HG03520 (cell line): ENCODE measurements at regions not wholly inside any gene's neighbourhood (a gene's known extent, or its start where the extent isn't known, plus 50 kb on each side); places are given as distances from the start of the nearest gene placed in this dataset.
"Not testable (repeated sequence)": the region's sequence is repeated elsewhere in the genome, so short reads cannot be mapped to it uniquely, and the experiment has no call there.

Source experiments
- ATAC-seq: cut with Tn5 transposase; IDR thresholded peaks from one replicate; pipeline ENCODE4 v1.9.1; 2021; ENCODE audit warnings: mild to moderate bottlenecking, moderate library complexity; ENCODE audit not compliant: unreplicated experiment

DNA sequence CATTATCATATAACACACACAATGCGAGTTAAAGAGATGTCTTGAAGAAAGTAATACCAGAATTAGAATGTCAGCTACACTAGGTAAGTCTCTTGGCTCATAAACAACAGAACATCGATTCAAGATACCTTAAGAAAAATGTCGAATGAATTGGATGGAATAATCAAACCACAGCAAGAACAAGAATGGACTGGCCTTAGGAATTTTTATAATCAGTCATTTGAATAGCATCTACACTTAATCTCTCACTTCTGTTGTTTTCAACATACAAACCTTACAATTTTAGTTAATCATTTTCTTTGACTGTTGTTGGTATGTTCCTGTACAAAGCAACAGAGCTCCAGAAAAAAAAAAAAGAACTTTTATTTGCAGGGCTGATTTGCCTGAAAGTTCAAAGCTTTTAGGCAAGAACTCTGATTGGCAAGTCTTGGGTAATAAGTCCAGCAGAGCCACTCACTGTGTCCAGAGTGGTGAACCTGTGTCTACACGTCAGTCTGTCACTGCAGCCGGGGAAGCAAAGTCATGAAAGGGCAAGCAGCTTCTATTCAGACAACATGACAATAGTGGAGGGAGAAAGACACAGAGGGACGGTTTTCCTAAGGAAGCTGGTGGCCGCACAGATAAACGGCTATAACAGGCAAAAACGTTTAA, 1026.1 kb upstream of the MIR17HG start:
- no peak for ATAC-seq

- no peak for ATAC-seq
Observed at GRCh38 chr13:90329641-90330040, 1017.8 kb upstream of the MIR17HG start.

GRCh38 chr13:90331974-90332373, 1015.5 kb upstream of the MIR17HG start:
- ATAC-seq: no peak

DNA sequence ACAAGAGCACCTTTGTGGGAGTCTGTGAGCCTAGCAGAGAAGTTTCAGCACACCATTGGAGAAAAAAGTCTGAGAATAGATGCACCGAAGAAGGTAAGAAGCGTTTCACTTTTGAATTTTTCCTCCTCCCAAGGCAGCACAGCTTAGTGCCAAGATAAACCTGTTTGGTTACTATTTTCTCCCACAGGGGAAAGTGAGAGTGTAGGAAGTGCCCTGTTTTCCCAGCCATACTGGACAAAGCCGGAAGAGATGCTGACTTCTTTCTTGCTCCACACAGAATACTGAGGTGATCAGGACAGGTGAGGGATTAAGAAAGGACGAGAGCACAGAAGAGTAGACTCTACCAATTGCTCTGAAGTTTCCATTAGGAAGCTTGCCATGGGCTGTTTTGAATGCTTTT, 1011.0 kb upstream of the MIR17HG start:
- no peak for ATAC-seq

- not testable (repeated sequence) for ATAC-seq
Observed at GRCh38 chr13:90341348-90341747, 1006.1 kb upstream of the MIR17HG start.

DNA sequence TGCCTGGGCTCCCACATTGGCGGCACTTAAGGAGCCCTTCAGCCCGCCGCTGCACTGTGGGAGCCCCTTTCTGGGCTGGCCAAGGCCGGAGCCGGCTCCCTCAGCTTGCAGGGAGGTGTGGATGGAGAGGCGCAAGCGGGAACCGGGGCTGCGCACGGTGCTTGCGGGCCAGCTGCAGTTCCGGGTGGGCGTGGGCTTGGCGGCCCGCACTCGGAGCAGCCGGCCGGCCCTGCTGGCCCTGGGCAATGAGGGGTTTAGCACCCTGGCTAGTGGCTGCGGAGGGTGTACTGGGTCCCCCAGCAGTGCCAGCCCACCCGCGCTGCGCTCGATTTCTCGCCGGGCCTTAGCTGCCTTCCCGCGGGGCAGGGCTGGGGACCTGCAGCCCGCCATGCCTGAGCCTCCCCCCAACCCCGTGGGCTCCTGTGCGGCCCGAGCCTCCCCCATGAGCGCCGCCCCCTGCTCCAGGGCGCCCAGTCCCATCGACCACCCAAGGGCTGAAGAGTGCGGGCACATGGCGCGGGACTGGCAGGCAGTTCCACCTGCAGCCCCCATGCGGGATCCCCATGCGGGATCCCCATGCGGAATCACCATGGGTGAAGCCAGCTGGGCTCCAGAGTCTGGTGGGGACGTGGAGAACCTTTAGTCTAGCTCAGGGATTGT, 998.9 kb upstream of the MIR17HG start:
- ATAC-seq: not testable (repeated sequence)

DNA sequence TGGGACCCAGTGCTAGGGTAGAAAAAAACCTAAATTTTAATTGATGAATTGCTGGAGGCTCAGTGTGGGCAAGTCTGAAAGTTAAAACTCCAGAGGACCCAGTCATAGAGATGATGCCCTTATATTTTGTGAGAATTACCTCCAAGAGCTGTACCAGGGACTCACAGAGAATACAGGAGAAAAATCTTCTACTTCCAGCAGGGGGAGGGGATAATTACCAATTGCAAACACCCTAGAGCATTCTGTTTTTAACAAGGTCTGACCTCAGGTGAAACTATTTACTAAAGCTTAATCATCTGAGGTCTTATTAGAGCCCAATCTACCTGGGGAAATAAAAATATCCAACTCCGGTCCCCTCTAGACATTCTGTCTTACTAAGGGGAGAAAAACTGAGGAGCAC, 994.7 kb upstream of the MIR17HG start:
- ATAC-seq: no peak

DNA sequence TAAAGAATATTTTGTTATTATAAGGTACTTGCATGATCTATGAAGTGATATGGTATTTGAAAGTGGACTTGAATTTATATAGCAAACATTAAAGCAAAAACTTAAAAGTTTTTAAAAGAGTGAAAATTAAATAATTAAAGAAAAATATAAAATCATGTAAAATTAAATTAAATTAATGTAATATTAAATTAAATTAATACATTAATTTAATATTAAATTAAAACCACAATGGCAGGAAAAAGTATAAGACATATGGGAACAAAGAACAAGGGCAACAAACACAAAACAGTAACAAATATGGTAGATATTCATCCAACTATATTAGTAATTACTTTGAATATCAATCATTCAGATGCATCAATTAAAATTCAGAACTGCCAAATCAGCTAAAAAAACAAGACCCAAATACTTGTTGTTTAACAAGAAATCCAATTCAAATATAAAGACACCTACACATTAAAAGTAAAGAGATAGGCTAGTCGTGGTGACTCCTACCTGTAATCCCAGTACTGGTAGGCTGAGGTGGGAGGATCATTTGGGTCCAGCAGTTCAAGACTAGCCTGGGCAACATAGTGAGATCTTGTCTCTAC, 992.2 kb upstream of the MIR17HG start:
- no peak for ATAC-seq

GRCh38 chr13:90360785-90361184, 986.7 kb upstream of the MIR17HG start:
- no peak for ATAC-seq

DNA sequence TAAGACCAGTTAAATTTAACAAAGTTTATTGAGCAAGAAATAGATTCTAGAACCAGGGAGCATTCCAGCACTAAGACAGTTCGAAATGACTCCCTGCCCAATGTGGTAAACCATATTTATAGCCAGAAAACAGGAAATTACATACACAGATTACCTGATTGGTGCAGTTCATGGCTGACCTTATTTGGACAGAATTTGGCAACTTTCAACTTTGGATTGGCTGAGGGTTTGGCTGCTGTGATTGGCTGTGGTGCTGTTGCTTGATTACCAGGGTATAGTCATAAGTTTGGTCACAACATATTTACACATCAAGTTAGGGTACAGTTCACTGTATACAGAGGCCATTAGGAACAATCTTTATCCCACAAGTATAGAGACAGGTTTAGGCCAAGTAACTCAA, 984.8 kb upstream of the MIR17HG start:
- ATAC-seq: no peak

DNA sequence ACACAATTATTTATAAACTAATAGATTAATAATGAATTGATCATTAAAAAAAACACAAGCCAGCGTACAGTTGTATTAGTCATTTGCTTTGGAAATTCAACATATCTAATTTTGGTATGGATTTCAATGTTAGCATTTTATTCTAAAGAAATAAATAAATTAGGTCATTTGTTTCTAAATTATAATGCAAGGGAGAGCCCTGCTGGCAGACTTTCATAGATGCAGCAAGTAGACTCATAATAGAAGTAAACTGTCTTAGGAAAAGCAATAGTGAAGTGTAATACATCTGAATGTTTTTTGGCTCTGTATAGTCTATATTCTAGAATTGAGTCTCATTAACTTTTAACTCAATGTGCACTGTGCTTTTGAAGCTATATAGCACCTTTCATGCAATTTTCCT, 982.4 kb upstream of the MIR17HG start:
- no peak for ATAC-seq

DNA sequence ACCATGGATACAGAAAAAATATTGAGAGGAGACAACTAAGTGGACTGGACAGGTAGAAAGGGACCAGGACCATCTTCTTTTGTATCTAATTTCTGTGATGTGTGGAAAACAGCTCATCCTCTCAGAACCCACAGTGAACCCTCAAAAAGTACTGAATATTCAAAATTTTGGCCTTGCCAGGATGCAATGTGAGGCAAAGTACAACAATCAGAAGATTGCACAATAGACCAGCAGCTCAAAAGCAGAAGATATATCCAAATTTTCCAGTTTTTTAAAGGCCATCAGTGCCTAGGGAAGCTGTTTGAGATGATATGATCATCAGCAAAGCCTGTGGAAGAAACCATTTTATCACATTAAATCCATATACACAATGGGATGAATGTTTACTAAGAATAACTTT, 973.3 kb upstream of the MIR17HG start:
- ATAC-seq: no peak

- ATAC-seq: no peak
Observed at GRCh38 chr13:90375851-90376250, 971.6 kb upstream of the MIR17HG start.

GRCh38 chr13:90382425-90382824, 965.1 kb upstream of the MIR17HG start:
- no peak for ATAC-seq

DNA sequence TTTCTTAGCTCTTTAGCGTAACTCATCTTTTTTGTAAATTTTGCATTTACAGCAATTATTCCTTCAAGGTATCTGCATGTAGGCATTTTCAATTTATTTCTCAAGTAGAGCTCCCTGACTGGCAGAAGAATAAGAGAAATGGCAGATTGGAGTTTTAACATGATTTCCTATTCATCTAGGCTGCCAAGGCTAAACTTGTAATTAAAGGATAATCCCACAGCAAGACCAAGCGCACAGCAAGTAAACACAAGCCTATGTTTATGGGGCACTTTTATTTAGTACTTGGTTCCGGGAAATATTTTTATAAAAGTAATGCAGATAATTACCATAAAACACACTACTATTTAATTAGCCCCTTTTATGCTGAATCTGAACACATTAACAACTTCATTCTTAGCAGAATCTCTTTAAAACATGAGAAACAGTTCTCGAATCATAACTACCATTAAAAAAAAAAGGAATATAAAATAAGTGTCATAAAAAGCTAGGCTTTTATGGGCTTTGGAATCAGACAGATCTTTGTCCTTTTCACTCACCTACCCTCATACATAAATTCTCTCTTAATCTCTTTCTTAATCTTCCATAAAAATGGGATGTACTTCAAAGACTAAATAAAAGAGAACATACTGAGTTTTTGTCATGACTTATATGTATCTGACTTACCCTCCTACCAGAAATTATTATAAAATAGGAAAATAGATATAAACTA, 961.6 kb upstream of the MIR17HG start:
- no peak for ATAC-seq

- no peak for ATAC-seq
Observed at GRCh38 chr13:90388887-90389452, 958.5 kb upstream of the MIR17HG start.

DNA sequence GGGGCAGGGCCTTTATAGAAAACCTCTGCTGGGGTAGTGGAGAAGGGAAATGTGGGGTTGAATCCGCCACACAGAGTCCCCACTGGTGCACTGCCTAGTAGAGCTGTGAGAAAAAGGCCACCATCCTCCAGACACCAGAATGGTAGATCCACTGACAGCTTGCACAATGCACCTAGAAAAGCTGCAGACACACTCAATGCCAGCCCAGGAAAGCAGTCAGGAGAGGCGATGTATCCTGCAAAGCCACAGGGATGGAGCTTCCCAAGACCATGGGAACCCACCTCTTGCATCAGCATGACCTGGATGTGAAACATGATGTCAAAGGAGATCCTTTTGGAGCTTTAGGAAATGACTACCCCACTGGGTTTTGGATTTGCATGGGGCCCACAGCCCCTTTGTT, 958.0 kb upstream of the MIR17HG start:
- no peak for ATAC-seq

GRCh38 chr13:90393408-90393807, 954.1 kb upstream of the MIR17HG start:
- no peak for ATAC-seq

- no peak for ATAC-seq
Observed at GRCh38 chr13:90395348-90395747, 952.1 kb upstream of the MIR17HG start.

DNA sequence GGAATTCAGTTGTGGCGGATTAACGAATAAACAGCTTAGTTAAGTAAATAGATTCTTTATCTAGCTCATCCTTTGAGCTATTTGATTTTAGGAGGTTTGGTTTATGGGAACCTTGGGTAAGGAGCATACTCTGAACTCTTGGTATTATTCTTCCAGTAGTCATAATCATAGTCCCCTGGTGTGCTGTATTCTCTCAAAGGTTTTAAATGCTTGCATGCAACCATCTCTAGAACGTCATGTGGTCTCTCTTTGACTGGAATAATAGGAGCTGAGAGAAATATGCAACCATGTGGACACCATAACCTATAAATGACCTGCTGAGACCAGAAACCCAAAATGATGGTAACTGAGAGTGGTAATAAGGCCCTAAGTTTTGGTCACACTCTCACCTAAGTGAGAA, 951.6 kb upstream of the MIR17HG start:
- no peak for ATAC-seq

GRCh38 chr13:90396266-90396665, 951.2 kb upstream of the MIR17HG start:
- no peak for ATAC-seq

GRCh38 chr13:90397503-90397902, 950.0 kb upstream of the MIR17HG start:
- no peak for ATAC-seq
